Activated T-cell treated with anti-CD3 and anti-CD28 coated beads, Interleukin-2, amount 50 U/mL, for 4 hours (primary cell): ENCODE measurements at regions not wholly inside any gene's neighbourhood (a gene's known extent, or its start where the extent isn't known, plus 50 kb on each side); places are given as distances from the start of the nearest gene placed in this dataset.
"Not testable (repeated sequence)": the region's sequence is repeated elsewhere in the genome, so short reads cannot be mapped to it uniquely, and the experiment has no call there.

Source experiments
- ATAC-seq, 2 donors: fragments of 200-7000 bp; cut with Tn5 transposase; one replicate each; pipeline ENCODE4 v1.10.0; 2021
- DNase-seq: peaks from one replicate; pipeline ENCODE4 v3.0.0-alpha.2; 2020
- H3K27me3 Mint-ChIP-seq: one replicate; pipeline ENCODE4 v1.8.0; 2021; ENCODE audit warnings: low read depth, mixed read lengths
- H3K36me3 Mint-ChIP-seq: one replicate; pipeline ENCODE4 v1.8.0; 2022; ENCODE audit warnings: mixed read lengths; ENCODE audit not compliant: insufficient read depth
- H3K4me1 Mint-ChIP-seq: one replicate; pipeline ENCODE4 v1.8.0; 2021; ENCODE audit warnings: low read depth, mixed read lengths
- H3K4me3 Mint-ChIP-seq: one replicate; pipeline ENCODE4 v1.8.0; 2021; ENCODE audit warnings: mild to moderate bottlenecking, moderate library complexity, mixed read lengths
- H3K9me3 Mint-ChIP-seq: one replicate; pipeline ENCODE4 v1.8.0; 2021; ENCODE audit warnings: mixed read lengths

DNA sequence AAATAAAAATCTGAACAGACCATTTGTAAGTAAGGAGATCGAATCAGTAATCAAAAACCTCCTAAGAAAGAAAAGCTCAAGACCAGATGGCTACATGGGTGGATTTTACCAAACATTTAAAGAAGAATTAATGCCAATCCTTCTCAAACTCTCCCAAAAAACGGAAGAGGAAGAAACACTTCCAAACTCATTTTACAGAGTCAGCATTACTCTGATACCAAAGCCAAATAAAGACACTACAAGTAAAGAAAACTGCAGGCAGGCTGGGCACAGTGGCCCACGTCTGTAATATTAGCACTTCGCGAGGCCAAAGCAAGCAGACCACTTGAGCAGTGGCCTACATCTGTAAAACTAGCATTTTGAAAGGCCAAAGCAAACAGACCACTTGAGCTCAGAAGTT, 159.8 kb downstream of the DPY19L2 start:
- no peaks in the 10 kb centered on the region for H3K4me1 Mint-ChIP-seq
- DNase-seq (no peak), ATAC-seq (no peak)
- H3K9me3 Mint-ChIP-seq = peaks cover 15% of the 10 kb centered on the region
- no peaks in the 10 kb centered on the region for H3K36me3 Mint-ChIP-seq
- H3K27me3 Mint-ChIP-seq = no peaks in the 10 kb centered on the region
- no peak overlapping the region for H3K4me3 Mint-ChIP-seq

DNA sequence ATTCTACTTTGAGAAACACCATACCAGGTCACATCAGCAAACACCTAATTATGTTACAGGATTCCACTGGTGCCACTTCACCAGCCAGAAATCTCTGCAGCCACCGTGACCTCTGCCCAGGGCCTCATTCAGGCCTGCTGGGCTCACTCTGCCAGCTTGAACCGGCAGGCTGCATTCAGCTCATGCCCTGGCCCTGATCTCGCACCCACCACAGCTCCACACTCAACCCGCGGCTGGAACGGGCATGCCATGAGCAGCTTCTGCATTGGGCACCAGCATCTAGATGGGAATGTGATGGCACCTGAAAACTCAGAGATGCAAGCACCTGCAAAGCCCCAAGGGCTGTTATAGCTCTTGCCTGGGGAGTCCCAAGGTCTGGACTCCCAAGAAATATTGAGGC, 168.7 kb downstream of the DPY19L2 start:
- H3K36me3 Mint-ChIP-seq = no peaks in the 10 kb centered on the region
- no peak overlapping the region for H3K4me3 Mint-ChIP-seq
- H3K4me1 Mint-ChIP-seq = no peaks in the 10 kb centered on the region
- H3K9me3 Mint-ChIP-seq = peaks cover 4% of the 10 kb centered on the region
- DNase-seq (no peak), ATAC-seq (no peak)
- no peaks in the 10 kb centered on the region for H3K27me3 Mint-ChIP-seq

DNA sequence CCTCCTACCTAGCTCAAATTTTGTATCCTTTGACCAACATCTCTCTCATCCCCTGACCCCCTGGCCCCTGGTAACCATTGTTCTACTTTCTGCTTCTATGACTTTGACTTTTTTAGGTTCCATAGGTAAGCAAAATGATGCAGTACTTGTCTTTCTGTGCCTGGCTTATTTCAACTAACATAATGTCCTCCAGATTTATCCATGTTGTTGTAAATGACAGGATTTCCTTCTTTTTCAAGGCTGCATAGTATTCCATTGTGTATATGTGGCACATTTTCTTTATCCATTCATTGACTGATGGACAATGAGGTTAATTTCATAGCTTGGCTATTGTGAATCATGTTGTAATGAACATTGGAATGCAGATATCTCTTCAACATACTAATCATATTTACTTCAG, 170.1 kb downstream of the DPY19L2 start:
- ATAC-seq = no peak
- Mint-ChIP-seq H3K27me3 (no peaks in the 10 kb centered on the region), H3K36me3 (no peaks in the 10 kb centered on the region), H3K9me3 (peaks cover 4% of the 10 kb centered on the region), H3K4me3 (no peak overlapping the region), H3K4me1 (no peaks in the 10 kb centered on the region)
- DNase-seq = no peak

DNA sequence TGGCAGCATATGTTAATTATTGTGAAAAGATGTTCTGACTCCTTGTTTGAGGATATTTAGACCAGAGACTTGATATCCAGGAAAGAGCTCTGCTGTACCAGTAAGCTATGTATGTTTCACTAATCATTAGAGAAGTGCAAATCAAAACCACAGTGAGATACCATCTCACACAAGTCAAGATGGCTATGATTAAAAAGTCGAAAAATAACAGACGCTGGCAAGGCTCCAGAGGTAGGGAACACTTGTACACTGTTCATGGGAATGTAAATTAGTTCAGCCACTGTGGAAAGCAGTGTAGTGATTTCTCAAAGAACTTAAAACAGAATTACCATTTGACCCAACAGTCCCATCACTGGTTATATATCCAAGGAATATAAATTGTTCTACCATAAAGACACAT, 171.6 kb downstream of the DPY19L2 start:
- ATAC-seq (no peak), DNase-seq (no peak)
- Mint-ChIP-seq H3K36me3 (no peaks in the 10 kb centered on the region), H3K4me3 (no peak overlapping the region), H3K4me1 (no peaks in the 10 kb centered on the region), H3K9me3 (peaks cover 4% of the 10 kb centered on the region), H3K27me3 (no peaks in the 10 kb centered on the region)

DNA sequence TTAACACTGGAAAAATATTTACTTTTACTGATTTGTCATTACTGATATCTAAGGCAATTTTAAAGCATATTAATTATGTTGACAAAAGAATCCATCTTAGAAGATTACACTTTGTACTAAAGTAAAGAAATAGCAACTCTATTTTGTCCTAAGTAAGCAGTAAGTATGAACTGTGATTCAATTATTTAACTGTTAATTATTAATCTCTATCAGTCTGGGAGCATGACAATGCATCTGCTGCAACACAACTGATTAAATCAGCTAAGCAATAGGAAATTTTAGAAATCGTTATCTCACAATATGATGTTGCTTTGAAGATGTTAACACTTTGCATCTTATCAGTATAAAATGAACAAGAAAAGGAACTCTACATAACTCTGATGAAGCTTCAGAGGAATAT, 172.3 kb downstream of the DPY19L2 start:
- H3K27me3 Mint-ChIP-seq = no peaks in the 10 kb centered on the region

DNA sequence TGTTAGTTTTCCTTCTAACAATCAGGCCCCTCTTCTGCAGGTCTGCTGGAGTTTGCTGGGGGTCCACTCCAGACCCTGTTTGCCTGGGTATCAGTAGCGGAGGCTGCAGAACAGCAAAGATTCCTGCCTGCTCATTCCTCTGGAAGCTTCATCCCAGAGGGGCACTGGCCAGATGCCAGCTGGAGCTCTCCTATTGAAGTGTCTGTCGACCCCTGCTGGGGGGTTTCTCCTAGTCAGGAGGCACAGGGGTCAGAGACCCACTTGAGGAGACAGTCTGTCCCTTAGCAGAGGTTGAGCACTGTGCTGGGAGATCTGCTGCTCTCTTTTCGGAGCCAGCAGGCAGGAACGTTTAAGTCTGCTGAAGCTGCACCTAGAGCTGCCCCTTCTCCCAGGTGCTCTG, 174.9 kb downstream of the DPY19L2 start:
- H3K4me3 Mint-ChIP-seq, DNase-seq, H3K9me3 Mint-ChIP-seq, H3K27me3 Mint-ChIP-seq, H3K4me1 Mint-ChIP-seq, ATAC-seq, H3K36me3 Mint-ChIP-seq: not testable (repeated sequence)

More for the DNA sequence above, 172.3 kb downstream of the DPY19L2 start:
- Mint-ChIP-seq H3K4me3 (no peak overlapping the region), H3K4me1 (no peaks in the 10 kb centered on the region), H3K9me3 (peaks cover 4% of the 10 kb centered on the region), H3K36me3 (no peaks in the 10 kb centered on the region)
- ATAC-seq (no peak), DNase-seq (no peak)

DNA sequence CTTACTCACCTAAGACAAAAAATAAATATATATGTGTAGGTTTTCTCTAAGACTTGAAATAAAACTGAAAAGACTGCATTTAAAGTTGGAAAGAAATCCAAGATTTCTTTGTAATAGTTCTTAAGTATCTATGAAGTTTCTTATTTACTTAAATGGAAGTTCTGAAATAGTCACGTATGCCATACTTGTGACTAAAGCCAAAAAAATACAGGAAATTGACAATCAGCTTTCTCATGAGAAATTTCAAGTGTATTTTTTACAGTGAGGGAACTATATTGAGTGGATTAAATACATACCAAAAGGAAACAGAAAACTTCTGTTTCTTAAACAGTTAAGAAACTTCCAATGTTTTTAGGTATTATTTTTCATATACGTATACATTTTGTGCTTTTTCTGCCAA, 188.1 kb downstream of the DPY19L2 start:
- ATAC-seq (no peak), DNase-seq (no peak)
- Mint-ChIP-seq H3K9me3 (no peaks in the 10 kb centered on the region), H3K27me3 (no peaks in the 10 kb centered on the region), H3K4me1 (no peaks in the 10 kb centered on the region), H3K4me3 (no peak overlapping the region), H3K36me3 (no peaks in the 10 kb centered on the region)

DNA sequence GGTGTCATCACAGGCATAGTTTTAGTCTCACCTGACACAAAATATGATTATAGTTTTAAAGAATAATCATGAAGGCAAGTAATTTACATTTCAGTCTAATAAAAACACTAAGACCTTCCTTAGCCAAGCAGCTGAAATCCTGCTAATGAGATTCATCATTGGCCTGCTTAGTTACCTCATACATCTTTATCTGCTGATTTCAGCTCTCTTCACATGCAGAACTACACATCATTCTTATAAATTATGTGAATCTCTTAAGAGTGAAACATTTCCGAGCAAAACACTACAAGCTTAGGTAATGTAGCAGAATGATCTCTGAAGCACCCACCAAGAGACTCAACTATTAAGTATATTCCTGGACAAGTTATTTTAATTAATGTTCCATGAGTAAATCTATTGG, 198.1 kb downstream of the DPY19L2 start:
- no peak overlapping the region for H3K4me3 Mint-ChIP-seq
- H3K4me1 Mint-ChIP-seq = no peaks in the 10 kb centered on the region
- H3K36me3 Mint-ChIP-seq = no peaks in the 10 kb centered on the region
- peaks cover 6% of the 10 kb centered on the region for H3K9me3 Mint-ChIP-seq
- no peaks in the 10 kb centered on the region for H3K27me3 Mint-ChIP-seq
- no peak for ATAC-seq
- no peak for DNase-seq

DNA sequence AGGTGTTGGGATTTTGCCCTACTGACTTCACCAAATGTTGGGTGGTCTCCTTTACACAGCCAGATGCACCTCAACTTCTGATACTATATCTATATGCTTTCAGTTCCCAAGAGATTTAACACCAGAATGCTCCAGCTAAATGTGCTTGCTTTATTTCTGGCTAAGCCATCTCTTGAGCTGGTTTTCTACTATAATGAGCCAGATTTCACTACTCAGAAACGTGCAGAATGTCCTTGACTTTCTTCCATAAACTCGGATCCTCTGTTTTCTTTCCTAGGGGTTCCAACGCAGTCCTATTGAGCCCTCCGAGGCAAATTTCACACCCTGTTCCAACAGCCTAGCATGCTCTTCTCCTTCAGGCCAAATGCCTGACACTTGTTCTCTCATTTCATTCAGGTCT, 200.3 kb downstream of the DPY19L2 start:
- H3K36me3 Mint-ChIP-seq = no peaks in the 10 kb centered on the region
- peaks cover 6% of the 10 kb centered on the region for H3K9me3 Mint-ChIP-seq
- ATAC-seq = no peak
- no peak overlapping the region for H3K4me3 Mint-ChIP-seq
- DNase-seq = no peak
- no peaks in the 10 kb centered on the region for H3K27me3 Mint-ChIP-seq
- no peaks in the 10 kb centered on the region for H3K4me1 Mint-ChIP-seq

DNA sequence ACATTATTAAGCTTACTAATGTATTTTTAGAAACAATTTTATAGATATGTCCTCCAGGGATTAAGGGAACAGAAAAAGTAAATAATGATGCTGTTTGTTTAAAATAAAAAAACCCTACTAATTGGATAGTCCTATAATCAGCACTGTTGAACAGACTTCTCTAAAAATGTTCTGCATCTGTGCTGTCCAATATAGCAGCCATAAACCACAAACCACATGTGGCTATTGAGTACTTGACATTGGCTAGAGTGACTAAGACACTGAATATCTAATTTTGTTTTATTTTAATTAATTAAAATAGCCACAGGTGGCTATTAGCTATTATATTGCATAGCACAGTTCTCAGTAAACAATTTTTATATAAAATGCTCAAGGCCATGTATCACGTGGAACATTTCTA, 210.4 kb downstream of the DPY19L2 start:
- Mint-ChIP-seq H3K27me3 (no peaks in the 10 kb centered on the region), H3K4me3 (no peak overlapping the region), H3K9me3 (peaks cover 8% of the 10 kb centered on the region), H3K36me3 (no peaks in the 10 kb centered on the region), H3K4me1 (no peaks in the 10 kb centered on the region)
- no peak for DNase-seq
- no peak for ATAC-seq

DNA sequence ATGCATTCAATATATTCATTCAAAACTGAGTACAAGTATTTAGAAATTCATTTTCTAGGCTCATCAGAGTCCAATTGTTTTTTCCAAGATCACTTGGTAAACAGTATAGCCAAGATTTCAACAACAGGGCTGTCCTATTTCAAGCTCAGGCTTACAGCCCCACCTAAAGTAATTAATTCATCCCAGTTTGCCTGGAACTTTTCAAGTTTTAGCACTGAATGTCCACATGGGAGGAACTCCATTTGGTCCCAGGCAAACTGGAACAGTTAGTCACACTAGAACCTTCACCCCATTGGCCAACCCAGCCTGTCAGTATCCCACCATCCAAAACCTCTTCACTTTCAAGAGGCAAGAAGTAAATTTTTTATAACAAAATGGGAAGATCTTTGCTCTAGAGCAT, 210.9 kb downstream of the DPY19L2 start:
- H3K4me1 Mint-ChIP-seq = no peaks in the 10 kb centered on the region
- DNase-seq = no peak
- no peak overlapping the region for H3K4me3 Mint-ChIP-seq
- H3K27me3 Mint-ChIP-seq = no peaks in the 10 kb centered on the region
- H3K36me3 Mint-ChIP-seq = no peaks in the 10 kb centered on the region
- no peak for ATAC-seq
- H3K9me3 Mint-ChIP-seq = peaks cover 4% of the 10 kb centered on the region

DNA sequence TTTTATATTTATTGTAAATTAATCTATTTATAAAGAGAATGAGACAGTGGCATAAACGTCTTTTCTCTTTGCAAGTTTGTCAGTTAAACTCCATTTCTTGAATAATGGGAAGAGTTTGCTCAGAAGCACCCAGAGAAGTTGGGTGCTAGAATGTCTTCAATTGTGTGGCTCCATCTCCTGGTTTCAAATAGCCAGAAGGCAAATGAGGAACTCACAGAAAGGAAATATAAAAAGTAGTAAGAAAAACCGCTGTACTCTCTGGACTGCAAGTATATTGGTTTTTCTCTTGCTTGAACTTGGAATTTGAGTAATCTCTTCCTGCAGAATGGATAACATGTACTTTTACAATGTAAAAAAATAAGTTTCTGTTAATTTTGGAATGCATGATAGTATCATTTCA, 217.5 kb downstream of the DPY19L2 start:
- Mint-ChIP-seq H3K9me3 (no peaks in the 10 kb centered on the region), H3K4me1 (no peaks in the 10 kb centered on the region), H3K4me3 (no peak overlapping the region), H3K36me3 (no peaks in the 10 kb centered on the region), H3K27me3 (no peaks in the 10 kb centered on the region)
- ATAC-seq = no peak
- no peak for DNase-seq

DNA sequence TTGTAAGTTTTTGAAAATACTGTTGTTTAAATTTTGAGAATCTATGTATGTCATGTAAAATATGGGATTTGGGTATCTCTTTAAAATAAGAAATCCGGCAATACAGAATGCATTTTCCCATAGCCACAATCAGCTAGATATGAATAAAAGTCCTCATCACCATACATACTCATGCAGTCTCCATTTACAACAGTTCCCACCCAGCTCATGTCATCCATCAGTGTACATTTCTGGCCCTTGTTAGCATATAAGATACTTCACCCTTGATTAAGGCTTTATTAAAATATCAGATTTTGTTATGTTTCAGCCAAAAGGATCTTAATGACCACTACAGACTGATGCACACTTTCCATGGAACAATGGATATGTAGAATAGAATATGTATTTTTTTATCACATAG, 218.0 kb downstream of the DPY19L2 start:
- no peak overlapping the region for H3K4me3 Mint-ChIP-seq
- H3K36me3 Mint-ChIP-seq = no peaks in the 10 kb centered on the region
- H3K4me1 Mint-ChIP-seq = no peaks in the 10 kb centered on the region
- no peak for ATAC-seq
- H3K9me3 Mint-ChIP-seq = no peaks in the 10 kb centered on the region
- H3K27me3 Mint-ChIP-seq = no peaks in the 10 kb centered on the region
- DNase-seq = no peak

DNA sequence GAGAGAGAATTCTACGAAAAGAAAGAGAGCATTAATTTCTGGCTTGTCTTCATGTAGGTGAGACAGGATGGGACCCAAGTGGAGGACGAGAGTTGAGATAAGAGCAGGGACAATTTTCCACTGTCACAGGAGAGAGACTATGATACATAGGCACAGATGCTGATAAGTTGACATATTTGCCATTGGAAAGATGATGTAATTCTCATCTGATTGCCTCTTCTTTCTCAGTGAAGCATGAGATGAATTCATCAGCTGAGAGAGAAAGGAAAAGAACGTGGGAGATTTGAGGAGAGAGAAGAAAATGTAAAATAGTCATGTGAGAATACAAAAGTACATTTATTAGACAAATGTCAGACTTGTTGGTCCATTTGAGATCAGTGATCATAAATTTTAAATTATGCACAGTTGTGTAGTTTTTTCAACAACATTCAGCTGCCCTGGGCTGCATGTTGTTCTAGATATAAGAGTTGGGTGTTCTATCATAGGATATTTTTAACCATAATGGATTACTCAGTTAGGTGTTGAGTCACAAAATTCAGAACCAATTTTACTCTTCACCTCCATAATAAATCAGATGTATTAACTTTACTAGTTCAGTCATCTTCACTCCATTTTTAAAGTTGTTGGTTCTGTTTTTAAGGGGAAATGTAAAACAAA, 222.9 kb downstream of the DPY19L2 start:
- ATAC-seq = no peak
- H3K4me3 Mint-ChIP-seq = no peak overlapping the region
- H3K4me1 Mint-ChIP-seq = no peaks in the 10 kb centered on the region
- DNase-seq = no peak
- no peaks in the 10 kb centered on the region for H3K27me3 Mint-ChIP-seq
- no peaks in the 10 kb centered on the region for H3K36me3 Mint-ChIP-seq
- no peaks in the 10 kb centered on the region for H3K9me3 Mint-ChIP-seq

DNA sequence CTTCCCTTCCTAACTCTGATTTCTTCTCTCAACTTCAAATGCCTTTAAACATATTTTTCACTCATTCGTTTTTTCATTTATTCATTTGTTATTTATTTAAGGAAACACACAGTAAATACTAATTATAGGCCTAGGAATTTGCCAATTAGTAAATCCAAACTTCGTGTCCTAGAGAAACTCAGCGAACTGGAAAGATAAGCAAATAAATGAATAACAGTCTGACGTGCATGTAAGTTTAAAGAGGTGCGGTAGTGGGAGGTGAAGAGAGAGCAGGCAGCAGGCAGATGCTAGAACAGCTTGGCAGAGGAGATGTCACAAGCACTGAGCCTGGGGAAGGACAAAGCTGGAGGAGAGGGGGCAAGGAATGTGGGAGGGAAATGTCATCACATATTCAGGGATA, 228.2 kb downstream of the DPY19L2 start:
- no peak for ATAC-seq
- no peaks in the 10 kb centered on the region for H3K27me3 Mint-ChIP-seq
- no peak for DNase-seq
- no peaks in the 10 kb centered on the region for H3K36me3 Mint-ChIP-seq
- H3K9me3 Mint-ChIP-seq = no peaks in the 10 kb centered on the region
- H3K4me1 Mint-ChIP-seq = no peaks in the 10 kb centered on the region
- no peak overlapping the region for H3K4me3 Mint-ChIP-seq

DNA sequence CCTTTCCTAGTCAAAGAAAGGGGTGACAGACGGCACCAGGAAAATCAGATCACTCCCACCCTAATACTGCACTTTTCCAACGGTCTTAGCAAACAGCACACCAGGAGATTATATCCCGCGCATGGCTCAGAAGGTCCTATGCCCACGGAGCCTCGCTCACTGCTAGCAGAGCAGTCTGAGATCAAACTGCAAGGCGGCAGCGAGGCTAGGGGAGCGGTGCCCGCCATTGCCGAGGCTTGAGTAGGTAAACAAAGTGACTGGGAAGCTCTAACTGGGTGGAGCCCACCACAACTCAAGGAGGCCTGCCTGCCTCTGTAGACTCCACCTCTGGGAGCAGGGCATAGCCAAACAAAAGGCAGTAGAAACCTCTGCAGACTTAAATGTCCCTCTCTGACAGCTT, 233.9 kb downstream of the DPY19L2 start:
- not testable (repeated sequence) for H3K27me3 Mint-ChIP-seq, DNase-seq, H3K4me1 Mint-ChIP-seq, ATAC-seq, H3K9me3 Mint-ChIP-seq, H3K4me3 Mint-ChIP-seq, H3K36me3 Mint-ChIP-seq
